OCI-LY1 (cell line): ENCODE measurements at regions not wholly inside any gene's neighbourhood (a gene's known extent, or its start where the extent isn't known, plus 50 kb on each side); places are given as distances from the start of the nearest gene placed in this dataset.

Source experiments
- H2AFZ ChIP-seq: fragments of 200-600 bp; sonication (generic), shearing (Covaris generic); 2 replicates; pipeline ENCODE4 v1.6.0; 2014; ENCODE audit warnings: antibody characterized with exemption, mild to moderate bottlenecking, low read length
- H3F3A ChIP-seq: fragments of 200-600 bp; sonication (generic), shearing (Covaris generic); 2 replicates; pipeline ENCODE4 v1.6.0; 2014; ENCODE audit warnings: mild to moderate bottlenecking, antibody characterized with exemption, low read length, moderate library complexity; ENCODE audit not compliant: insufficient read depth
- H3K27ac ChIP-seq: fragments of 200-600 bp; sonication (generic); 2 replicates; pipeline ENCODE4 v1.5.1; 2014; ENCODE audit warnings: low read length, mixed run types, mild to moderate bottlenecking, low read depth; ENCODE audit not compliant: poor library complexity, severe bottlenecking
- H3K27me3 ChIP-seq: fragments of 200-600 bp; sonication (generic); 2 replicates; pipeline ENCODE4 v1.6.0; 2014; ENCODE audit warnings: antibody characterized with exemption, mild to moderate bottlenecking, low read length, moderate library complexity; ENCODE audit not compliant: insufficient read depth
- H3K36me3 ChIP-seq: fragments of 200-600 bp; sonication (generic); 2 replicates; pipeline ENCODE4 v1.6.1; 2014; ENCODE audit warnings: mild to moderate bottlenecking, antibody characterized with exemption, low read length, moderate library complexity, mixed read lengths; ENCODE audit not compliant: insufficient read depth
- H3K4me1 ChIP-seq: fragments of 200-600 bp; sonication (generic); 2 replicates; pipeline ENCODE4 v1.5.1; 2014; ENCODE audit warnings: mild to moderate bottlenecking, low read length, moderate library complexity; ENCODE audit not compliant: insufficient read depth, severe bottlenecking
- H3K4me2 ChIP-seq: fragments of 200-600 bp; sonication (generic), shearing (Covaris generic); 2 replicates; pipeline ENCODE4 v1.6.1; 2014; ENCODE audit warnings: low read length
- H3K4me3 ChIP-seq: fragments of 200-600 bp; sonication (generic); 2 replicates; pipeline ENCODE4 v1.5.1; 2014; ENCODE audit warnings: low read length, low read depth, mild to moderate bottlenecking, mixed read lengths; ENCODE audit not compliant: poor library complexity, severe bottlenecking
- H3K79me2 ChIP-seq: fragments of 200-600 bp; shearing (Covaris generic); 2 replicates; pipeline ENCODE4 v1.6.1; 2016; ENCODE audit warnings: mixed run types, low read length, mixed read lengths; ENCODE audit not compliant: insufficient read depth
- H3K9ac ChIP-seq: fragments of 200-600 bp; sonication (generic), shearing (Covaris generic); 2 replicates; pipeline ENCODE4 v1.6.1; 2014; ENCODE audit warnings: mild to moderate bottlenecking, low read length, mixed read lengths
- H3K9me2 ChIP-seq: fragments of 200-600 bp; sonication (generic), shearing (Covaris generic); 2 replicates; pipeline ENCODE4 v1.6.1; 2014; ENCODE audit warnings: low read depth, mild to moderate bottlenecking, low read length, mixed read lengths
- H3K9me3 ChIP-seq: fragments of 200-600 bp; shearing (Covaris generic); 2 replicates; pipeline ENCODE4 v1.6.1; 2014; ENCODE audit warnings: low read length, mixed read lengths
- H4K20me1 ChIP-seq: fragments of 200-600 bp; sonication (generic), shearing (Covaris generic); 2 replicates; pipeline ENCODE4 v1.6.0; 2016; ENCODE audit warnings: mild to moderate bottlenecking, low read length; ENCODE audit not compliant: insufficient read depth
- EZH2 ChIP-seq: fragments of 200-600 bp; sonication (generic), shearing (Covaris generic); IDR thresholded peaks from 2 replicates; pipeline ENCODE4 v1.8.0; 2017; ENCODE audit warnings: borderline replicate concordance, mixed run types, mild to moderate bottlenecking, antibody characterized with exemption, low read length, moderate library complexity, mixed read lengths
- TF ChIP-seq, protein P1 (sequence below): fragments of 200-600 bp; sonication (generic), shearing (Covaris generic); IDR thresholded peaks from 2 replicates; pipeline ENCODE4 v1.5.1; 2017; ENCODE audit warnings: mild to moderate bottlenecking, antibody characterized with exemption, low read length, moderate library complexity, mixed read lengths

DNA sequence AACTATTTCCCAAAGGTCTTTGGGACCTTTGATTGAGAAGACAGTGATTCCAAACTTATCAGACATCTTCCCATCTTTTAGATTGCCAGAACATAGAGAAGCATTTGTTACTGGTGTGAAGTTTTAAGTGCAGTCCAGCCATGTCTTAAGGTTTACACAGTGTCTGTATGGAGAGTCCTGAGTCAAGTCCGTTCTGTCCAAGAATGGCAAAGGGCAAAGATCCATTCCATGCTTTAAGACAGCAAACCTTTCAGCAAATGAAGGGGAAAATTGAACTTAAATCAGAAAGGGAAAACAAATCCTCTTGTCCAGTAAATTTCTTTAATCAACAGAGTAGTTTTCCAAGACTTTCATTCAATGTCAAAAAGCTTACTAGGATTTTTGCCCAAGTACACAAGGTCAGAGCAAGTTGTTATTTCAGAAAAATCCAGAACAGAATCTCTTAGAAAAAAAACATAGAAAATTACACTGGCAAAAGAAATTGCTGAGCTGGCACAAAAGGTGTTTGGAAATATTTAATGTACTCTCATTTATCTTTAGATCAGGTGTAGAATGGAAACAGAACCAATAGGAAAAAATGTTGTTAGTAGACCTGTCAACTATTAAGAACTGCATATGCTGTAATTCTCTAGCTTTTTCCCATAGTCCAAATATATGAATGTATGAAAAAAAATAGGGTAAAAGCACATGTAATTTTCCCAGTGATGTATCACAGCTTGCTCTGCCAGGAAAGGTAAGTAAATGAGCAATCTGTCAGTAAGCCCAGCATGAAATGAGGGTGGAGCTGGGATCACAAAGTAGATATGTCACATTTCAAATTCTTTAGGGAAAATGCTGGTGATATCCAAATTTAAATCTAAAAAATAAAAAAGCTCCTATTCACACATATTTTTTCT is 1099.9 kb downstream of the TUSC7 start:
- no peak overlapping the region for H3K9ac ChIP-seq
- no peaks in the 10 kb centered on the region for H3F3A ChIP-seq
- no peaks in the 10 kb centered on the region for H3K9me2 ChIP-seq
- H3K27me3 ChIP-seq = no peaks in the 10 kb centered on the region
- no peak overlapping the region for H3K27ac ChIP-seq
- no peaks in the 10 kb centered on the region for H3K9me3 ChIP-seq
- H2AFZ ChIP-seq = no peak overlapping the region
- no peaks in the 10 kb centered on the region for H3K79me2 ChIP-seq
- H3K4me2 ChIP-seq = no peak overlapping the region
- H3K36me3 ChIP-seq = no peaks in the 10 kb centered on the region
- no peaks in the 10 kb centered on the region for H4K20me1 ChIP-seq
- H3K4me3 ChIP-seq = no peak overlapping the region
- TF ChIP-seq, protein P1, sequence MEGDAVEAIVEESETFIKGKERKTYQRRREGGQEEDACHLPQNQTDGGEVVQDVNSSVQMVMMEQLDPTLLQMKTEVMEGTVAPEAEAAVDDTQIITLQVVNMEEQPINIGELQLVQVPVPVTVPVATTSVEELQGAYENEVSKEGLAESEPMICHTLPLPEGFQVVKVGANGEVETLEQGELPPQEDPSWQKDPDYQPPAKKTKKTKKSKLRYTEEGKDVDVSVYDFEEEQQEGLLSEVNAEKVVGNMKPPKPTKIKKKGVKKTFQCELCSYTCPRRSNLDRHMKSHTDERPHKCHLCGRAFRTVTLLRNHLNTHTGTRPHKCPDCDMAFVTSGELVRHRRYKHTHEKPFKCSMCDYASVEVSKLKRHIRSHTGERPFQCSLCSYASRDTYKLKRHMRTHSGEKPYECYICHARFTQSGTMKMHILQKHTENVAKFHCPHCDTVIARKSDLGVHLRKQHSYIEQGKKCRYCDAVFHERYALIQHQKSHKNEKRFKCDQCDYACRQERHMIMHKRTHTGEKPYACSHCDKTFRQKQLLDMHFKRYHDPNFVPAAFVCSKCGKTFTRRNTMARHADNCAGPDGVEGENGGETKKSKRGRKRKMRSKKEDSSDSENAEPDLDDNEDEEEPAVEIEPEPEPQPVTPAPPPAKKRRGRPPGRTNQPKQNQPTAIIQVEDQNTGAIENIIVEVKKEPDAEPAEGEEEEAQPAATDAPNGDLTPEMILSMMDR = no peak
- no peak for TF ChIP-seq EZH2
- H3K4me1 ChIP-seq = no peaks in the 10 kb centered on the region

DNA sequence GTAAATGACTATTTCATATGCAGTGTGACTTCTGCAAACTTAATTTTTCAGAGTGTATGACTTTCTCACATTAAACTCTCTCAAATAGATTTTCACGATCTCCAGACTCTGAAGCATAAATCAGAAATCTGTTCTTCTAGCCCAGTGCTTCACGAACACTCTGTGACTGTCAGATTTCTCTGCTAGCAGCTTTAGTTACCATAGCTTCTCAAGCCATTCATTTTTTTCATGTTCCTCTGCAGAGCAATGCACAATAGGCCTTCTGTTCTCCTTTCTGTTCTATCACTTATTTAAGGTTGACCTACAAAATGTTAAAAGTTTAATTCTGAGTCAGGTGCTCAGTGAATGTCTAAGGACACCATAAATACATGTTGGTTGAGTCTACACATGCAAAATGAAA is 1102.2 kb downstream of the TUSC7 start:
- H3K9ac ChIP-seq = no peak overlapping the region
- no peaks in the 10 kb centered on the region for H4K20me1 ChIP-seq
- no peak for TF ChIP-seq EZH2
- TF ChIP-seq, protein P1 = no peak
- no peaks in the 10 kb centered on the region for H3K4me1 ChIP-seq
- H3K9me2 ChIP-seq = no peaks in the 10 kb centered on the region
- H3K27ac ChIP-seq = no peak overlapping the region
- H2AFZ ChIP-seq = no peak overlapping the region
- H3K79me2 ChIP-seq = no peaks in the 10 kb centered on the region
- H3K4me3 ChIP-seq = no peak overlapping the region
- no peaks in the 10 kb centered on the region for H3K9me3 ChIP-seq
- H3F3A ChIP-seq = no peaks in the 10 kb centered on the region
- no peaks in the 10 kb centered on the region for H3K36me3 ChIP-seq
- H3K27me3 ChIP-seq = no peaks in the 10 kb centered on the region
- no peak overlapping the region for H3K4me2 ChIP-seq

DNA sequence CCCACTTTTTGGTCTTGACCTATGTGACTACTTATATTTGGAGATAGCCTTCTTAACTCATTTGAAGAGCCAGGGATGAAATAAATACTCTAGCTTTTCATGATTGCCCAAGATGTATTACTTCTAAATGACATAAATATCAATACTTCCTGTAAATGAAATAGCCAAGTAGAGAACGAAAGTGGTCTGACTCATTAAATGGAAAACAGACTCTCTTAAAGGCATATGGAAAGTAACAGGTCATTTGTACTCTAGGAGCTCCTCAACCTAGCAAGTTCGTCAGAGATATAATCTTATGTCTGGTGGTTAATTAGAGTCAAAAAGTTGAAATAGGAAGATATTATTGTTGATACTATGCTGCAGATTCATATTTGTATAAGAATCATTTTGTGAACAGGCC is 1105.4 kb downstream of the TUSC7 start:
- Histone ChIP-seq H3K79me2 (no peaks in the 10 kb centered on the region), H3K27ac (no peak overlapping the region), H3K4me3 (no peak overlapping the region), H3K36me3 (no peaks in the 10 kb centered on the region), H3K4me1 (no peaks in the 10 kb centered on the region), H3K27me3 (no peaks in the 10 kb centered on the region), H4K20me1 (no peaks in the 10 kb centered on the region), H2AFZ (no peak overlapping the region), H3K4me2 (no peak overlapping the region), H3K9me3 (no peaks in the 10 kb centered on the region), H3F3A (no peaks in the 10 kb centered on the region), H3K9ac (no peak overlapping the region), H3K9me2 (no peaks in the 10 kb centered on the region)
- TF ChIP-seq EZH2 = no peak

DNA sequence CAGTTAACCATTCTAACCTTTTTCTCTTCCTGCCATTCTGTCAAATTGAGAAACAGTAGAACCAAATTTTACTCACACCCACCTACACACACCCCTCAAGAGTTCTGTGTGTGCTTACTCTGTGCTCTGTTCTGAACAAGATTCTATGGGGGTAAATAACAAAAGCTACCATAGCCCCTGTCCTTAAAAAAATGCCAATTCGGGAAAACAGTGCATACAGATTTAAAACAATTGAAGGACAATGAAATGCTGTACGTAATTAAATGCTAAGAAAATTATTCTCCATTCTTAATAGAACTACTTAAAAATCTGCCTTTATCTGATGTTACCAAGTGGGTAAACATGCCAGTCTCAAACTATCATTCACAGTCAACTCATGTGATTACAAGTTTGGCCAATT is 1107.5 kb downstream of the TUSC7 start:
- Histone ChIP-seq H3K9ac (no peak overlapping the region), H3K9me3 (no peaks in the 10 kb centered on the region), H3K4me2 (no peak overlapping the region), H3K27ac (no peak overlapping the region), H3K36me3 (no peaks in the 10 kb centered on the region), H2AFZ (no peak overlapping the region), H3F3A (no peaks in the 10 kb centered on the region), H3K4me3 (no peak overlapping the region), H3K79me2 (no peaks in the 10 kb centered on the region), H3K4me1 (no peaks in the 10 kb centered on the region), H3K27me3 (no peaks in the 10 kb centered on the region), H3K9me2 (no peaks in the 10 kb centered on the region), H4K20me1 (no peaks in the 10 kb centered on the region)
- no peak for TF ChIP-seq EZH2
